OCI-LY3 (cell line): ENCODE measurements at regions not wholly inside any gene's neighbourhood (a gene's known extent, or its start where the extent isn't known, plus 50 kb on each side); places are given as distances from the start of the nearest gene placed in this dataset.

Experiments used
- CTCF ChIP-seq: fragments of 200-600, 300-600 bp; sonication (generic); IDR thresholded peaks from 2 replicates; pipeline ENCODE4 v1.5.1; 2014; ENCODE audit warnings: antibody characterized with exemption, low read length, low read depth
- EZH2phosphoT487 ChIP-seq: fragments of 200-600 bp; shearing (Covaris generic); IDR thresholded peaks from 2 replicates; pipeline ENCODE4 v1.6.1; 2018; ENCODE audit warnings: antibody characterized with exemption, mixed run types, low read depth

GRCh38 chr12:86948851-86949250 is 692.7 kb upstream of the MGAT4C start:
- TF ChIP-seq CTCF (no peak), EZH2phosphoT487 (no peak)
